PC-9 (cell line): ENCODE measurements at regions not wholly inside any gene's neighbourhood (a gene's known extent, or its start where the extent isn't known, plus 50 kb on each side); places are given as distances from the start of the nearest gene placed in this dataset.

Source experiments
- EZH2 ChIP-seq: fragments of 200-600 bp; sonication (generic); IDR thresholded peaks from 2 replicates; pipeline ENCODE4 v1.8.0; 2017; ENCODE audit warnings: antibody characterized with exemption, low read depth
- TF ChIP-seq, protein P1 (sequence below): fragments of 200-600 bp; sonication (generic); conservative IDR thresholded peaks from 2 replicates; pipeline ENCODE4 v1.6.1; 2017; ENCODE audit warnings: mixed run types, antibody characterized with exemption, mild to moderate bottlenecking, moderate library complexity

DNA sequence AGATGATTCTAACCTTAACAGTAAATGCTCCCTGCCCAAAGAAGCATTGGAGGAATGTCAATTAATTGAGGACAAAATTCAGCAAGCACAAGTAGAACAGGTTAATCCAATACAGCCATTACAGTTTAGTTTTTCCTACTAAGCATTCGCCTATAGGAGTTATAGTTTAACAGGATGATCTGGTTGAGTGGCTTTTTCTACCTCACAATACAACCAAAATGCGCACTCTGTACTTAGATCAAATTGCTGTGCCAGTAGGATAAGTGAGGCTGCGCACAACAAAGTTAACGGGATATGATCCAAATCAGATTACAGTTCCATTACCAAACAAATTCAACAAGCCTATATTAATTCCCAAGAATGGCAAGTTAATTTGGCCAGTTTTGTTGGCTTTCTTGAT lies 117.1 kb upstream of the TRIM24 start:
- TF ChIP-seq EZH2: no peak
- TF ChIP-seq, protein P1, sequence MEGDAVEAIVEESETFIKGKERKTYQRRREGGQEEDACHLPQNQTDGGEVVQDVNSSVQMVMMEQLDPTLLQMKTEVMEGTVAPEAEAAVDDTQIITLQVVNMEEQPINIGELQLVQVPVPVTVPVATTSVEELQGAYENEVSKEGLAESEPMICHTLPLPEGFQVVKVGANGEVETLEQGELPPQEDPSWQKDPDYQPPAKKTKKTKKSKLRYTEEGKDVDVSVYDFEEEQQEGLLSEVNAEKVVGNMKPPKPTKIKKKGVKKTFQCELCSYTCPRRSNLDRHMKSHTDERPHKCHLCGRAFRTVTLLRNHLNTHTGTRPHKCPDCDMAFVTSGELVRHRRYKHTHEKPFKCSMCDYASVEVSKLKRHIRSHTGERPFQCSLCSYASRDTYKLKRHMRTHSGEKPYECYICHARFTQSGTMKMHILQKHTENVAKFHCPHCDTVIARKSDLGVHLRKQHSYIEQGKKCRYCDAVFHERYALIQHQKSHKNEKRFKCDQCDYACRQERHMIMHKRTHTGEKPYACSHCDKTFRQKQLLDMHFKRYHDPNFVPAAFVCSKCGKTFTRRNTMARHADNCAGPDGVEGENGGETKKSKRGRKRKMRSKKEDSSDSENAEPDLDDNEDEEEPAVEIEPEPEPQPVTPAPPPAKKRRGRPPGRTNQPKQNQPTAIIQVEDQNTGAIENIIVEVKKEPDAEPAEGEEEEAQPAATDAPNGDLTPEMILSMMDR: no peak
